ENCODE measurements at regions not wholly inside any gene's neighbourhood (a gene's known extent, or its start where the extent isn't known, plus 50 kb on each side); places are given as distances from the start of the nearest gene placed in this dataset.
"Not testable (repeated sequence)": the region's sequence is repeated elsewhere in the genome, so short reads cannot be mapped to it uniquely, and the experiment has no call there.

DNA sequence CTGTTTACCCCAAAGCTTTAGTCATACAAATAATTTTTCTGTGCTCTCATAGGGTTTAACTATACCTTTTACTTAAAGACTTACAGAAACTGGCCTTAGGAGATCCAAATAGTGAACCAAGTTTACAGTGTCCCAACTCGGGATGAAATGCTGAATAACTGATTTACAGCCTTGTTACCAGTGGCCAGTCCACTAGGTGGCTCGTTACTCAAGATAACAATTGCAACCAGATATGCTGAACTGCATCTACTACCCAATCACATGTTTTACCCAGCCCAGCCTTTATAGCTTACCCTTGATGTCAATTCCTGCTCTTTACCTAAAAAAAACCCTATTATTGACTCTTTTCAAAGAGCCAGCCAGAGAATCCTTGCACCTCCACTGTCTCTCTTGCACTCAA is 1148.8 kb upstream of the ADGRL4 start:
- no peak overlapping the region for H3K27ac ChIP-seq (ENCODE audit: low read depth in 2 of 2, low read length in 2 of 2)
- H3K27me3 ChIP-seq (ENCODE audit: control insufficient read depth in 2 of 2, insufficient read depth in 2 of 2, low read length in 2 of 2): no peaks in the 10 kb centered on the region
- H3K4me1 ChIP-seq (ENCODE audit: control insufficient read depth in 2 of 2, insufficient read depth in 2 of 2, low read length in 2 of 2): no peaks in the 10 kb centered on the region
- no peaks in the 10 kb centered on the region for H3K9me3 ChIP-seq (ENCODE audit: control insufficient read depth in 2 of 2, low read length in 2 of 2)
- no peaks in the 10 kb centered on the region for H3K36me3 ChIP-seq (ENCODE audit: control insufficient read depth in 2 of 2, insufficient read depth in 2 of 2, low read length in 2 of 2)
- no peak overlapping the region for H3K9ac ChIP-seq (ENCODE audit: low read depth in 1 of 2, low read length in 2 of 2)
- no peak overlapping the region for H3K4me3 ChIP-seq (ENCODE audit: low read length in 2 of 2)

DNA sequence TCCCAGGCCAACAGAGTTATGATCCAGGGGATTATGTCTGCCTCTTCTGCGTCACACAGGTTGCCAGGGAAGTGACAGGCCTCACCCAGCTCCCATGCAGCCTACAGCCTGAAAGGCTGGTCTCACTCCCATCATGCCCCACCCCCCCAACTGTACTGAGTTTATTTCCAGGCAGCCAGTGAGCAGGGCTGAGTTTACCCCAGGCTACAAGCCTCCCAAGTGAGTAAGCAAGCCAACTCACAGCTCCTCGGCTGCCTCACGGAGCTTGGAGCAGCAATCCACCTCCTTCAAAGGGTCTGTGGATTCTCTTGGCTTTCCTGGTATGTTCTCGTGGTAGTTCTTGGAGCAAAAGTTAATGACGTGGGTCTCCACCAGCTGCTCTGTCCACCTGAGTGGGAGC is 1147.6 kb upstream of the ADGRL4 start:
- Histone ChIP-seq H3K9me3 (ENCODE audit: control insufficient read depth in 2 of 2, low read length in 2 of 2) (no peaks in the 10 kb centered on the region), H3K27me3 (ENCODE audit: control insufficient read depth in 2 of 2, insufficient read depth in 2 of 2, low read length in 2 of 2) (no peaks in the 10 kb centered on the region), H3K4me3 (ENCODE audit: low read length in 2 of 2) (no peak overlapping the region), H3K4me1 (ENCODE audit: control insufficient read depth in 2 of 2, insufficient read depth in 2 of 2, low read length in 2 of 2) (no peaks in the 10 kb centered on the region), H3K9ac (ENCODE audit: low read depth in 1 of 2, low read length in 2 of 2) (no peak overlapping the region), H3K36me3 (ENCODE audit: control insufficient read depth in 2 of 2, insufficient read depth in 2 of 2, low read length in 2 of 2) (no peaks in the 10 kb centered on the region), H3K27ac (ENCODE audit: low read depth in 2 of 2, low read length in 2 of 2) (no peak overlapping the region)

GRCh38 chr1:80153762-80154161 is 1147.2 kb upstream of the ADGRL4 start:
- Histone ChIP-seq H3K36me3 (ENCODE audit: control insufficient read depth in 2 of 2, insufficient read depth in 2 of 2, low read length in 2 of 2) (no peaks in the 10 kb centered on the region), H3K4me3 (ENCODE audit: low read length in 2 of 2) (no peak overlapping the region), H3K27ac (ENCODE audit: low read depth in 2 of 2, low read length in 2 of 2) (no peak overlapping the region), H3K4me1 (ENCODE audit: control insufficient read depth in 2 of 2, insufficient read depth in 2 of 2, low read length in 2 of 2) (no peaks in the 10 kb centered on the region), H3K9me3 (ENCODE audit: control insufficient read depth in 2 of 2, low read length in 2 of 2) (no peaks in the 10 kb centered on the region), H3K27me3 (ENCODE audit: control insufficient read depth in 2 of 2, insufficient read depth in 2 of 2, low read length in 2 of 2) (no peaks in the 10 kb centered on the region), H3K9ac (ENCODE audit: low read depth in 1 of 2, low read length in 2 of 2) (no peak overlapping the region)

DNA sequence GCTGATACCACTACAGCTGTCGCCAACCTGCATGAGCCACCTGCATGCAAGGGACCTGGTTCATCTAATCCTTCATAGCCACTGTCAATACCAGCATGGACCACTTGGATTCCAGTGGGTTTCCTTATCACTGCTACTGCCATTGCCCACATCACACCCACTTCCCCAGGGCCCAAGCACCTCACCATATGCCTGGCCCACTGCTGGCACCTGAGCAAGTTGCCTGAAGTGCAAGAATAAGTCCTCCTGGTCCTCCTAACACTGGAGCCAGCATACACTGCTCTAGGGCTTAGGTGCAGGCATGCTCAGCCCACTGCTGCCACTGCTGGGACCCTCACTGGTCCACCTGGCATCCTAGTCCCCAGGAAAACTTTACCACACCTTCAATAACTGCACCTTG is 1136.8 kb upstream of the ADGRL4 start:
- Histone ChIP-seq H3K27ac (ENCODE audit: low read depth in 2 of 2, low read length in 2 of 2) (no peak overlapping the region), H3K9ac (ENCODE audit: low read depth in 1 of 2, low read length in 2 of 2) (no peak overlapping the region), H3K36me3 (ENCODE audit: control insufficient read depth in 2 of 2, insufficient read depth in 2 of 2, low read length in 2 of 2) (no peaks in the 10 kb centered on the region), H3K4me3 (ENCODE audit: low read length in 2 of 2) (no peak overlapping the region), H3K27me3 (ENCODE audit: control insufficient read depth in 2 of 2, insufficient read depth in 2 of 2, low read length in 2 of 2) (no peaks in the 10 kb centered on the region), H3K4me1 (ENCODE audit: control insufficient read depth in 2 of 2, insufficient read depth in 2 of 2, low read length in 2 of 2) (no peaks in the 10 kb centered on the region), H3K9me3 (ENCODE audit: control insufficient read depth in 2 of 2, low read length in 2 of 2) (peaks cover 0 to 3% of the 10 kb centered on the region in 2 donors)

- H3K36me3 ChIP-seq (ENCODE audit: control insufficient read depth in 2 of 2, insufficient read depth in 2 of 2, low read length in 2 of 2); H3K27ac ChIP-seq (ENCODE audit: low read depth in 2 of 2, low read length in 2 of 2); H3K4me1 ChIP-seq (ENCODE audit: control insufficient read depth in 2 of 2, insufficient read depth in 2 of 2, low read length in 2 of 2); H3K9ac ChIP-seq (ENCODE audit: low read depth in 1 of 2, low read length in 2 of 2); H3K27me3 ChIP-seq (ENCODE audit: control insufficient read depth in 2 of 2, insufficient read depth in 2 of 2, low read length in 2 of 2); H3K9me3 ChIP-seq (ENCODE audit: control insufficient read depth in 2 of 2, low read length in 2 of 2); H3K4me3 ChIP-seq (ENCODE audit: low read length in 2 of 2): not testable (repeated sequence)
These were observed 1131.5 kb upstream of the ADGRL4 start for GRCh38 chr1:80137946-80138602.

DNA sequence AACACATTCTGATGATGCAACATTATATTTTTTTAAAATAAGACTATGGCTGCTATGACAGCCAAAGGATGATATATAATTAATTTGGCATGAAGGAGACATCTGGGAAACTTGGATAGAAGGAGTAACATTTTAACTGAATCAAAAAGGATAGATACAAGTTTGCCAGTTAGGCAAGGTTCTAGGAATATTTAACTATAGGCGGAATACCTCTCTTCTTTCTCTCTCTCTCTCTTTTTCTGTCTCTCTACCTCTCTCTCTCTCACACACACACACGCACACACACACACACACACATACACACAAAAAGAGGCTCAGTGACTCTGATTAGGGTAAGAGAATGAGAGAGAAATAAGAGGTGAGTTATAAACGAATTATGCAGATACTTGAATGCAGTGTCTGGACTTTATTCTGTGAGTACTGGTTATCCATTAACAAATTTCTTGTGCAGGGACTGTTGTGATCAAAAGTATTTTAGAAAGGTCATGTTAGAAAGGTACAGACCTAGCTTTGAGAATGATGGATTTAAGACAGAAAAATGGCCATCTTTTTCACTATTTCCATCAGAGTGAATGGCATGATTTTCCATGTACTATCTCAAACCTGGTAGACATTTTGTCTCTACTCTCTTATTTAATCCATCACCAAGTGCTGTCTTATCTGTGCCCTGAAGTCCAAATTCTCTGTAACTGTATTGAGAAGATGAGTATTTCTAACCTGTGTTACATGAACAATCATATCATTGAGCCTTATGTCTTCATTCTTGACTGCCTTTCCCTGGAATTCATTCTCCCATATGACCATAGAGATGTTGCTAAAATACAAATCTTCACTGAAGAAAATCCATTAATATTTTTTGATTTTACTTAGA is 1106.9 kb upstream of the ADGRL4 start:
- peaks cover 0 to 3% of the 10 kb centered on the region in 2 donors for H3K9me3 ChIP-seq (ENCODE audit: control insufficient read depth in 2 of 2, low read length in 2 of 2)
- no peak overlapping the region for H3K27ac ChIP-seq (ENCODE audit: low read depth in 2 of 2, low read length in 2 of 2)
- H3K4me3 ChIP-seq (ENCODE audit: low read length in 2 of 2): no peak overlapping the region
- H3K36me3 ChIP-seq (ENCODE audit: control insufficient read depth in 2 of 2, insufficient read depth in 2 of 2, low read length in 2 of 2): no peaks in the 10 kb centered on the region
- H3K4me1 ChIP-seq (ENCODE audit: control insufficient read depth in 2 of 2, insufficient read depth in 2 of 2, low read length in 2 of 2): no peaks in the 10 kb centered on the region
- no peaks in the 10 kb centered on the region for H3K27me3 ChIP-seq (ENCODE audit: control insufficient read depth in 2 of 2, insufficient read depth in 2 of 2, low read length in 2 of 2)
- no peak overlapping the region for H3K9ac ChIP-seq (ENCODE audit: low read depth in 1 of 2, low read length in 2 of 2)

GRCh38 chr1:80101159-80101558 is 1094.6 kb upstream of the ADGRL4 start:
- no peak overlapping the region for H3K9ac ChIP-seq (ENCODE audit: low read depth in 1 of 2, low read length in 2 of 2)
- no peak overlapping the region for H3K4me3 ChIP-seq (ENCODE audit: low read length in 2 of 2)
- H3K9me3 ChIP-seq (ENCODE audit: control insufficient read depth in 2 of 2, low read length in 2 of 2): peaks cover 0 to 3% of the 10 kb centered on the region in 2 donors
- H3K36me3 ChIP-seq (ENCODE audit: control insufficient read depth in 2 of 2, insufficient read depth in 2 of 2, low read length in 2 of 2): no peaks in the 10 kb centered on the region
- H3K27ac ChIP-seq (ENCODE audit: low read depth in 2 of 2, low read length in 2 of 2): no peak overlapping the region
- H3K4me1 ChIP-seq (ENCODE audit: control insufficient read depth in 2 of 2, insufficient read depth in 2 of 2, low read length in 2 of 2): no peaks in the 10 kb centered on the region
- H3K27me3 ChIP-seq (ENCODE audit: control insufficient read depth in 2 of 2, insufficient read depth in 2 of 2, low read length in 2 of 2): no peaks in the 10 kb centered on the region

DNA sequence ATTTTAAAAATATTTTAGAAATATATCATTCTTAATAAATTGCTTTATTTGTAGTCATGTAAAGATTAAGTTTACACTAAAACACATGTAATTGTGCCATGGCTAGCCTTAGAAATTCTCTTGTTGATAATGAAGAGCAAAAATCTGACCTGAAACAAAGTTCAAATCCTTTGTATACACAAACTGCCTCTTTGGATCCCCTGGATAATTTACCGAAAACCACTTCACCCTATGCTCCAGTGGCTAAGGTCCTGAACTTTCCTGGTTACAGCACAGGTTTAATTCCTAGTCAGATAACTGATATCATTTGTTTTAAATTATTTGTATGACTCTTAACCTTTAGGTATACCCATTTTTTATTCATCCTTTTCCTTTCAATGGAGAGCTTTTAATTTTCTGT is 1093.2 kb upstream of the ADGRL4 start:
- Histone ChIP-seq H3K9ac (ENCODE audit: low read depth in 1 of 2, low read length in 2 of 2) (no peak overlapping the region), H3K27me3 (ENCODE audit: control insufficient read depth in 2 of 2, insufficient read depth in 2 of 2, low read length in 2 of 2) (no peaks in the 10 kb centered on the region), H3K27ac (ENCODE audit: low read depth in 2 of 2, low read length in 2 of 2) (no peak overlapping the region), H3K4me3 (ENCODE audit: low read length in 2 of 2) (no peak overlapping the region), H3K9me3 (ENCODE audit: control insufficient read depth in 2 of 2, low read length in 2 of 2) (peaks cover 0 to 3% of the 10 kb centered on the region in 2 donors), H3K4me1 (ENCODE audit: control insufficient read depth in 2 of 2, insufficient read depth in 2 of 2, low read length in 2 of 2) (no peaks in the 10 kb centered on the region), H3K36me3 (ENCODE audit: control insufficient read depth in 2 of 2, insufficient read depth in 2 of 2, low read length in 2 of 2) (no peaks in the 10 kb centered on the region)

- H3K9me3 ChIP-seq (ENCODE audit: control insufficient read depth in 2 of 2, low read length in 2 of 2): no peaks in the 10 kb centered on the region
- H3K27me3 ChIP-seq (ENCODE audit: control insufficient read depth in 2 of 2, insufficient read depth in 2 of 2, low read length in 2 of 2): no peaks in the 10 kb centered on the region
- no peak overlapping the region for H3K27ac ChIP-seq (ENCODE audit: low read depth in 2 of 2, low read length in 2 of 2)
- H3K9ac ChIP-seq (ENCODE audit: low read depth in 1 of 2, low read length in 2 of 2): no peak overlapping the region
- H3K36me3 ChIP-seq (ENCODE audit: control insufficient read depth in 2 of 2, insufficient read depth in 2 of 2, low read length in 2 of 2): no peaks in the 10 kb centered on the region
- H3K4me3 ChIP-seq (ENCODE audit: low read length in 2 of 2): no peak overlapping the region
- no peaks in the 10 kb centered on the region for H3K4me1 ChIP-seq (ENCODE audit: control insufficient read depth in 2 of 2, insufficient read depth in 2 of 2, low read length in 2 of 2)
These were observed 1078.5 kb upstream of the ADGRL4 start for GRCh38 chr1:80085067-80085466.

GRCh38 chr1:80083892-80084291 is 1077.4 kb upstream of the ADGRL4 start:
- Histone ChIP-seq H3K4me1 (ENCODE audit: control insufficient read depth in 2 of 2, insufficient read depth in 2 of 2, low read length in 2 of 2) (no peaks in the 10 kb centered on the region), H3K27ac (ENCODE audit: low read depth in 2 of 2, low read length in 2 of 2) (no peak overlapping the region), H3K9ac (ENCODE audit: low read depth in 1 of 2, low read length in 2 of 2) (no peak overlapping the region), H3K36me3 (ENCODE audit: control insufficient read depth in 2 of 2, insufficient read depth in 2 of 2, low read length in 2 of 2) (no peaks in the 10 kb centered on the region), H3K4me3 (ENCODE audit: low read length in 2 of 2) (no peak overlapping the region), H3K9me3 (ENCODE audit: control insufficient read depth in 2 of 2, low read length in 2 of 2) (no peaks in the 10 kb centered on the region), H3K27me3 (ENCODE audit: control insufficient read depth in 2 of 2, insufficient read depth in 2 of 2, low read length in 2 of 2) (no peaks in the 10 kb centered on the region)
